H1 (cell line): ENCODE measurements at regions not wholly inside any gene's neighbourhood (a gene's known extent, or its start where the extent isn't known, plus 50 kb on each side); places are given as distances from the start of the nearest gene placed in this dataset.

Experiments used
- CHD7 ChIP-seq: fragments of 300-600 bp; sonication (generic); IDR thresholded peaks from 2 replicates; pipeline ENCODE4 v1.7.1; 2012; ENCODE audit warnings: low read length, moderate library complexity, mild to moderate bottlenecking, inconsistent platforms; ENCODE audit not compliant: insufficient replicate concordance
- EP300 ChIP-seq, 2 experiments: IDR thresholded peaks; 1 replicate in 1 of 2; 2 replicates in 1 of 2; pipeline ENCODE4 v1.6.1; 2011 to 2012; ENCODE audit warnings: low read depth in 2 of 2, low read length in 2 of 2, mild to moderate bottlenecking in 2 of 2, borderline replicate concordance in 1 of 2, inconsistent platforms in 1 of 2, moderate library complexity in 1 of 2
- JUN ChIP-seq: IDR thresholded peaks from 2 replicates; pipeline ENCODE4 v1.6.1; 2011; ENCODE audit warnings: low read depth, mild to moderate bottlenecking, improper control_type of control experiment, low read length
- KDM4A ChIP-seq: IDR thresholded peaks from one replicate; pipeline ENCODE4 v1.7.1; 2012; ENCODE audit warnings: low read depth, mild to moderate bottlenecking, moderate library complexity, low read length, inconsistent platforms; ENCODE audit not compliant: severe bottlenecking
- SIN3A ChIP-seq, 2 experiments: IDR thresholded peaks in 1 of 2; conservative IDR thresholded peaks in 1 of 2; 2 replicates each; pipeline ENCODE4 v1.6.1; 2011 to 2012; ENCODE audit warnings: low read length in 2 of 2, improper control_type of control experiment in 1 of 2, low read depth in 1 of 2, mild to moderate bottlenecking in 1 of 2
- SP1 ChIP-seq: IDR thresholded peaks from 2 replicates; pipeline ENCODE4 v1.6.1; 2011; ENCODE audit warnings: low read depth, low read length
- SP4 ChIP-seq: IDR thresholded peaks from 2 replicates; pipeline ENCODE4 v1.6.1; 2012; ENCODE audit warnings: low read length, inconsistent platforms
- TAF1 ChIP-seq: IDR thresholded peaks from 2 replicates; pipeline ENCODE4 v1.6.1; 2011; ENCODE audit warnings: mild to moderate bottlenecking, low read depth, low read length
- TAF7 ChIP-seq: optimal IDR thresholded peaks from 2 replicates; pipeline ENCODE3; 2011; ENCODE audit warnings: low read depth, mild to moderate bottlenecking, inconsistent platforms, low read length, moderate library complexity, borderline replicate concordance
- USF2 ChIP-seq: IDR thresholded peaks from 2 replicates; pipeline ENCODE4 v1.6.1; 2011; ENCODE audit warnings: low read length, improper control_type of control experiment
- YY1 ChIP-seq: IDR thresholded peaks from 2 replicates; pipeline ENCODE4 v1.6.1; 2011; ENCODE audit warnings: low read depth, mild to moderate bottlenecking, low read length

GRCh38 chr16:22635357-22635761 is 124.7 kb downstream of the NPIPB5 start (continued):
- peak; percentile 89 for TF ChIP-seq CHD7
- TF ChIP-seq YY1, result no peak
- no peak for TF ChIP-seq SP4
- no peak for TF ChIP-seq TAF1
- TF ChIP-seq KDM4A, result no peak
- TF ChIP-seq JUN, result peak; percentile 86
- TF ChIP-seq USF2, result no peak
- TF ChIP-seq SIN3A (conservative IDR thresholded peaks at IDR 0.05 in 1 of 2, IDR thresholded peaks at IDR 0.05 in 1 of 2; ENCODE audit: low read depth in 1 of 2, low read length in 2 of 2), result no peak
- peak; percentile 87 for TF ChIP-seq SP1
- TF ChIP-seq EP300 (IDR thresholded peaks at IDR 0.05; ENCODE audit: borderline replicate concordance in 1 of 2, low read depth in 2 of 2, low read length in 2 of 2), result peak in 1 of 2 experiments; percentile 85; a peak in 1 of 3 replicates
- TF ChIP-seq TAF7, result peak; percentile 43
